ENCODE measurements at regions not wholly inside any gene's neighbourhood (a gene's known extent, or its start where the extent isn't known, plus 50 kb on each side); places are given as distances from the start of the nearest gene placed in this dataset.

DNA sequence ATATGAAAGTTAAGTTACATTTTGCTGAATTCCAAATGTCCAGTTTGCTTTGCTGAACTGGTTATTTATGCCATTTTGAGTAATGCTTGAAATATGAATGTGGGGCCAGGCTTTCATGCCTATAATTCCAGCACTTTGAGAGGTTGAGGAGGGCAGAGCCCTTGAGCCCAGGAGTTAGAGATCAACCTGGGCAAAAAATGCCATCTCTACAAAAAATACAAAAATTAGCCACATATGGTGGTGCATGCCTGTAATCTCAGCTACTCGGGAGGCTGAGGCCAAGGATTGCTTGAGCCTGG is 101.2 kb upstream of the ITGA6 start:
- no peak for TF ChIP-seq CTCF (IDR thresholded peaks at IDR 0.05; ENCODE audit: low read depth, low read length)
- H3K27me3 ChIP-seq, result peaks cover 10% of the 10 kb centered on the region
- peaks cover 12% of the 10 kb centered on the region for H3K4me1 ChIP-seq (ENCODE audit: low read depth)
- no peak overlapping the region for H3K27ac ChIP-seq
- no peaks in the 10 kb centered on the region for H3K36me3 ChIP-seq
- no peak overlapping the region for H3K4me3 ChIP-seq
- no peaks in the 10 kb centered on the region for H3K9me3 ChIP-seq (ENCODE audit: low read depth)
- DNase-seq (ENCODE audit: low read depth in 1 of 2, low spot score in 1 of 2), result no peak

DNA sequence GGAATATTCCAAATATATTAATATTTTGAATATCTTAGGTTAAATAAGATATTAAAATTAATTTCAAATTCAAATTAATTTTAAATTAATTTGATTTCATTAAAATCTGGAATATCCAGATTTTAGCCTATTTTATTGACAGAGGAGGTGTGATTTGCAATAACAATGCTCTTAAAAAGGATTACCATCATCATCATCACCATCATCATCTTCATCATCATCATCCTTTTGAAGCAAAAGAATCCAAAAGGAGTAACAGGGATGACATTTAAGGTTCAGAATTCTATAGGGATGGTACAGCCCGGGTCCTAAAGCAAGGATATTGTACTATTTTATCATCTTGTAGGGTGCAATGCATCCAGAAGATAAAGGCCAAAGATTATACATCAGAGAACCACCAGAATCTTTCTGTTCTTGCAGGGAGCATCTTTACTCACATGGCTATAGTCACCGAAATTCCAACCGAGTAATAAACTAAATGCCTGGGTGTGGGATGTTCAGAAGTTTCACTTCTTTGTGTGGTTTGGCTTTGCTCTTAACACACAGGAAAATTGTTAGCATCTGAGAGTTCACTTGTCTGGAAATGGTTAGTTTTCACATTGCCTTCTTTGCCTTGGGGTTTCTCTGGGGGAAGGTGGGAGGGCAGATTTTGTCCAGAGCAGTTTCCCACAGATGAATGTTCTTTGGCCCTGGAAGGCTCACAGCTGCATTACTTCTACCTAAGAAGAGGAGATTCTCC is 99.1 kb upstream of the ITGA6 start:
- H3K36me3 ChIP-seq, result no peaks in the 10 kb centered on the region
- H3K27ac ChIP-seq, result no peak overlapping the region
- no peak overlapping the region for H3K4me3 ChIP-seq
- H3K4me1 ChIP-seq (ENCODE audit: low read depth), result peaks cover 17% of the 10 kb centered on the region
- no peaks in the 10 kb centered on the region for H3K9me3 ChIP-seq (ENCODE audit: low read depth)
- no peak for DNase-seq (ENCODE audit: low read depth in 1 of 2, low spot score in 1 of 2)
- H3K27me3 ChIP-seq, result peaks cover 18% of the 10 kb centered on the region
- no peak for TF ChIP-seq CTCF (IDR thresholded peaks at IDR 0.05; ENCODE audit: low read depth, low read length)

DNA sequence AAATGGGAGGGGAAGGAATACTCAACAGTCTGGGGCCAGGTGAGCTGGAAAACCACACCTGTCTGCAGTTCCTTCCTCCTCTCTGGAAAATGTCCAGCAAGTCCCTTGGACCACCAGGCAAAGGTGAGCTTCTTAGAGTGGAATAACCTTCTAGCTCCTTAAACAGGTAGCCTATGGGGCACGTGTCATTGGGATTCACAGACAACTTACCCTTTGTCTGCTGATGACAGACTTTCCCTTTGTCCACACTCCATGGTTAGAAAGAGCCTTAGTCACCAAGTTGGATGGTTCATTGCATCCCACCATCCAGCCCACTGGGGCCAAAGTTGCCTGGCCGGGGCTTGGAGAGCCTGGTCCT is 98.0 kb upstream of the ITGA6 start:
- Histone ChIP-seq H3K9me3 (ENCODE audit: low read depth) (no peaks in the 10 kb centered on the region), H3K4me3 (no peak overlapping the region), H3K36me3 (no peaks in the 10 kb centered on the region), H3K4me1 (ENCODE audit: low read depth) (peaks cover 21% of the 10 kb centered on the region), H3K27me3 (peaks cover 18% of the 10 kb centered on the region), H3K27ac (no peak overlapping the region)
- no peak for TF ChIP-seq CTCF (IDR thresholded peaks at IDR 0.05; ENCODE audit: low read depth, low read length)
- no peak for DNase-seq (ENCODE audit: low read depth in 1 of 2, low spot score in 1 of 2)

GRCh38 chr2:172329774-172330671 is 97.4 kb upstream of the ITGA6 start:
- Histone ChIP-seq H3K4me3 (no peak overlapping the region), H3K36me3 (no peaks in the 10 kb centered on the region), H3K9me3 (ENCODE audit: low read depth) (no peaks in the 10 kb centered on the region), H3K27me3 (peaks cover 21% of the 10 kb centered on the region), H3K4me1 (ENCODE audit: low read depth) (peaks cover 21% of the 10 kb centered on the region), H3K27ac (no peak overlapping the region)
- peak in 1 of 2 donors; percentile 26 for DNase-seq (ENCODE audit: low read depth in 1 of 2, low spot score in 1 of 2)
- no peak for TF ChIP-seq CTCF (IDR thresholded peaks at IDR 0.05; ENCODE audit: low read depth, low read length)

- peaks cover 18% of the 10 kb centered on the region for H3K27me3 ChIP-seq
- H3K9me3 ChIP-seq (ENCODE audit: low read depth), result no peaks in the 10 kb centered on the region
- TF ChIP-seq CTCF (IDR thresholded peaks at IDR 0.05; ENCODE audit: low read depth, low read length), result no peak
- no peak overlapping the region for H3K4me3 ChIP-seq
- H3K36me3 ChIP-seq, result no peaks in the 10 kb centered on the region
- no peak for DNase-seq (ENCODE audit: low read depth in 1 of 2, low spot score in 1 of 2)
- no peak overlapping the region for H3K27ac ChIP-seq
- H3K4me1 ChIP-seq (ENCODE audit: low read depth), result peaks cover 21% of the 10 kb centered on the region
These were observed 94.9 kb upstream of the ITGA6 start for GRCh38 chr2:172332507-172332906.

Measured in cardiac muscle cell (in vitro differentiated cells and primary cell).